GM23248 (cell line): ENCODE measurements at regions not wholly inside any gene's neighbourhood (a gene's known extent, or its start where the extent isn't known, plus 50 kb on each side); places are given as distances from the start of the nearest gene placed in this dataset.

Experiments
- DNase-seq: peaks from one replicate; pipeline ENCODE4 v3.0.0-alpha.2; 2015
- H2AFZ ChIP-seq: fragments of 200-600 bp; sonication (generic); 2 replicates; pipeline ENCODE4 v1.6.1; 2016; ENCODE audit warnings: antibody characterized with exemption
- H3F3A ChIP-seq: fragments of 200-600 bp; sonication (generic); 2 replicates; pipeline ENCODE4 v1.6.1; 2016; ENCODE audit warnings: mild to moderate bottlenecking, antibody characterized with exemption, mixed run types; ENCODE audit not compliant: insufficient read depth
- H3K27ac ChIP-seq: fragments of 200-600 bp; sonication (generic); 2 replicates; pipeline ENCODE4 v1.5.1; 2016; ENCODE audit warnings: mild to moderate bottlenecking
- H3K27me3 ChIP-seq: fragments of 200-600 bp; sonication (generic); replicated peaks from 2 replicates; pipeline ENCODE4 v1.6.1; 2016; ENCODE audit warnings: mild to moderate bottlenecking; ENCODE audit not compliant: insufficient read depth
- H3K36me3 ChIP-seq: fragments of 200-600 bp; sonication (generic); 2 replicates; pipeline ENCODE4 v1.6.1; 2016; ENCODE audit warnings: low read depth, mild to moderate bottlenecking
- H3K4me1 ChIP-seq: fragments of 200-600 bp; sonication (generic); 2 replicates; pipeline ENCODE4 v1.6.1; 2016; ENCODE audit warnings: mild to moderate bottlenecking; ENCODE audit not compliant: insufficient read depth
- H3K4me2 ChIP-seq: fragments of 200-600 bp; sonication (generic); one replicate; pipeline ENCODE4 v1.6.1; 2016; ENCODE audit warnings: mild to moderate bottlenecking; ENCODE audit not compliant: unreplicated experiment
- H3K4me3 ChIP-seq: fragments of 200-600 bp; sonication (generic); 2 replicates; pipeline ENCODE4 v1.5.1; 2016; ENCODE audit warnings: mild to moderate bottlenecking
- H3K79me2 ChIP-seq: fragments of 200-600 bp; sonication (generic); 2 replicates; pipeline ENCODE4 v1.6.1; 2016; ENCODE audit warnings: mild to moderate bottlenecking; ENCODE audit not compliant: insufficient read depth
- H3K9ac ChIP-seq: fragments of 200-600 bp; sonication (generic); 2 replicates; pipeline ENCODE4 v1.6.1; 2016; ENCODE audit warnings: mild to moderate bottlenecking
- H3K9me2 ChIP-seq: fragments of 200-600 bp; sonication (generic); 2 replicates; pipeline ENCODE4 v1.6.1; 2016; ENCODE audit warnings: mixed run types, mild to moderate bottlenecking, moderate library complexity; ENCODE audit not compliant: insufficient read depth
- H3K9me3 ChIP-seq: fragments of 200-600 bp; sonication (generic); one replicate; pipeline ENCODE4 v1.6.1; 2017; ENCODE audit warnings: low read depth
- H4K20me1 ChIP-seq: fragments of 200-600 bp; sonication (generic); 2 replicates; pipeline ENCODE4 v1.6.0; 2016; ENCODE audit not compliant: insufficient read depth
- EZH2 ChIP-seq: fragments of 200-600 bp; sonication (generic); IDR thresholded peaks from 2 replicates; pipeline ENCODE4 v1.6.1; 2018; ENCODE audit warnings: antibody characterized with exemption, mild to moderate bottlenecking; ENCODE audit not compliant: insufficient read depth, poor library complexity, severe bottlenecking
- EZH2phosphoT487 ChIP-seq: fragments of 200-600 bp; sonication (generic); IDR thresholded peaks from 2 replicates; pipeline ENCODE4 v1.6.1; 2018; ENCODE audit warnings: antibody characterized with exemption, moderate library complexity, mild to moderate bottlenecking, low read depth; ENCODE audit not compliant: insufficient read depth
- WGBS, 2 experiments: methylation state at CpG; one replicate each; pipeline ENCODE4 v1.1.6; 2015 to 2017; ENCODE audit warnings: low lambda C conversion rate in 2 of 2, low coverage in 1 of 2; ENCODE audit errors: missing lambda C conversion rate in 2 of 2; 5-methylcytosine and 5-hydroxymethylcytosine counted together
- in situ Hi-C: fragments of 300-500 bp; cut with MboI; formaldehyde crosslinking; loops from 2 replicates; pipeline ENCODE4 v1.15.0; 2020

DNA sequence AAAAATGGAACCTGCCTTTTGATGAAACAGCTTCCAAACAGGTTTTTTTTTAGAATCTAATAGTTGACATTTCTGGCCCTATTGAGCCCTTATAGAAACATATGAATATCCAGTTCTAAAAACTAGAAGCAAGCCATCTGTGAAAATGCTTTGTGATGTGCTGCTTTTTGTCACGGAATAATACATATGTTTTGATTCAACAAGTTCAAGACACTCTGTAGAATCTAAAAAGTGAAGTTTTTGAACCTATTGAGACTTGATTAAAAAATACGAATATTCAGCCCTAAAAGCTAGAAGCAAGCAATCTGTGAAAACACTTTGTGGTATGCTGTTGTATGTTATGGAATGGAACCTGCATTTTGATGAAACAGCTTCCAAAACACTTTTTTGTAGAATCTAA lies 106.7 kb upstream of the VPREB1 start:
- peaks cover 82% of the 10 kb centered on the region for H3K27me3 ChIP-seq
- in situ Hi-C loops: no loop called here
- H3K36me3 ChIP-seq: no peaks in the 10 kb centered on the region
- no peaks in the 10 kb centered on the region for H3F3A ChIP-seq
- 24 to 32% methylated on average over 2 of the region's 2 CpGs for WGBS, 2 experiments
- H3K4me3 ChIP-seq: no peak overlapping the region
- no peak overlapping the region for H3K9ac ChIP-seq
- DNase-seq: no peak
- H3K79me2 ChIP-seq: no peaks in the 10 kb centered on the region
- H4K20me1 ChIP-seq: no peaks in the 10 kb centered on the region
- TF ChIP-seq EZH2 (no peak), EZH2phosphoT487 (no peak)
- no peaks in the 10 kb centered on the region for H3K9me3 ChIP-seq
- H3K9me2 ChIP-seq: no peaks in the 10 kb centered on the region
- no peak overlapping the region for H2AFZ ChIP-seq
- H3K27ac ChIP-seq: no peak overlapping the region
- H3K4me2 ChIP-seq: no peak overlapping the region
- no peaks in the 10 kb centered on the region for H3K4me1 ChIP-seq

DNA sequence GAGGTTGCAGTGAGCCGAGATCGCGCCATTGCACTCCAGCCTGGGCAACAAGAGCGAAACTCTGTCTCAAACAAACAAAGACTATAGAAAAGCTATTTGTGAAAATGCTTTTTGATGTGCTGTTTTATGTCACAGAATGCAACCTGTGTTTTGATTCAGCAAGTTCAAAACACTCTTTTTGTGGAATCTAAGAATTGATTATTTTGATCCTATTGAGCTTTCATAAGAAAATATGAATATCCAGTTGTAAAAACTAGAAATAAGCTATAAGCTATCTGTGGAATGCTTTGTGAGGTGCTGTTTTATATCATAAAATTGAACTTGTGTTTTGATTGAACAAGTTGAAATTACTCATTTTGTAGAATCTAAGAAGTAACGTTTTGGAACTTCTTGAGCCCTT lies 110.7 kb upstream of the VPREB1 start:
- H3K36me3 ChIP-seq: no peaks in the 10 kb centered on the region
- no peaks in the 10 kb centered on the region for H3F3A ChIP-seq
- H3K4me1 ChIP-seq: no peaks in the 10 kb centered on the region
- WGBS, 2 experiments: 63 to 67% methylated on average over 5 of the region's 5 CpGs
- H3K4me2 ChIP-seq: no peak overlapping the region
- no peak overlapping the region for H3K4me3 ChIP-seq
- in situ Hi-C loops: no loop called here
- H2AFZ ChIP-seq: no peak overlapping the region
- no peak for DNase-seq
- H3K9me2 ChIP-seq: no peaks in the 10 kb centered on the region
- TF ChIP-seq EZH2phosphoT487 (no peak), EZH2 (no peak)
- no peak overlapping the region for H3K9ac ChIP-seq
- H3K27me3 ChIP-seq: peaks cover 54% of the 10 kb centered on the region
- H3K79me2 ChIP-seq: no peaks in the 10 kb centered on the region
- H4K20me1 ChIP-seq: no peaks in the 10 kb centered on the region
- H3K27ac ChIP-seq: no peak overlapping the region
- H3K9me3 ChIP-seq: no peaks in the 10 kb centered on the region

GRCh38 chr22:22130953-22131608 lies 113.5 kb upstream of the VPREB1 start:
- Histone ChIP-seq H3K27me3 (peaks cover 45% of the 10 kb centered on the region), H3F3A (no peaks in the 10 kb centered on the region), H3K4me3 (no peak overlapping the region), H3K36me3 (no peaks in the 10 kb centered on the region), H3K9me2 (no peaks in the 10 kb centered on the region), H3K27ac (no peak overlapping the region), H3K4me1 (no peaks in the 10 kb centered on the region), H2AFZ (no peak overlapping the region), H3K79me2 (no peaks in the 10 kb centered on the region), H3K9me3 (no peaks in the 10 kb centered on the region), H4K20me1 (no peaks in the 10 kb centered on the region), H3K4me2 (no peak overlapping the region), H3K9ac (no peak overlapping the region)
- TF ChIP-seq EZH2 (no peak), EZH2phosphoT487 (no peak)
- DNase-seq: no peak
- in situ Hi-C loops: no loop called here
- WGBS, 2 experiments: 33 to 37% methylated on average over 3 of the region's 3 CpGs

DNA sequence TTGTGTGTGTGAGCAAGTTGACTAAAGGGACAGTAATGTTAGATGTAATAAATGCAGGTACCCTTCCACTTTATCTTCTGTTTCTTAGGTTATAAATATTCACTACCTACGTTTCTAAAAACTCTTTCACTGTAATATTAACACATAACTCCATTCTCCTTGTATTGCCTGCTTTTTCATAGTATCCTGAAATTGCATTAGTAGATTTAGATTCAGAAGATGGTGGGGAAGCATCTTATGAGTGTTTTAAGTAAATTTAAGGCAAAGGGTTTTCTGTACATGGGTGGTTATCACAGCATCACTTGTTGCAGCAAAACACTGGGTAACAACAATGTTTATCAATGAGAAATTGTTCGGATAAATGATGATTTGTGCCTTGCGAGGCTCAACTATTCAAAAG lies 115.2 kb upstream of the VPREB1 start:
- H3K9ac ChIP-seq: no peak overlapping the region
- in situ Hi-C loops: no loop called here
- H3F3A ChIP-seq: no peaks in the 10 kb centered on the region
- H3K27me3 ChIP-seq: peaks cover 33% of the 10 kb centered on the region
- DNase-seq: no peak
- H3K9me2 ChIP-seq: no peaks in the 10 kb centered on the region
- no peaks in the 10 kb centered on the region for H3K9me3 ChIP-seq
- WGBS, 2 experiments: 20 to 34% methylated on average over 3 of the region's 3 CpGs
- no peaks in the 10 kb centered on the region for H4K20me1 ChIP-seq
- no peak overlapping the region for H3K27ac ChIP-seq
- no peaks in the 10 kb centered on the region for H3K36me3 ChIP-seq
- no peak for TF ChIP-seq EZH2
- TF ChIP-seq EZH2phosphoT487: no peak
- H3K4me3 ChIP-seq: no peak overlapping the region
- H3K4me2 ChIP-seq: no peak overlapping the region
- no peaks in the 10 kb centered on the region for H3K79me2 ChIP-seq
- no peaks in the 10 kb centered on the region for H3K4me1 ChIP-seq
- H2AFZ ChIP-seq: no peak overlapping the region

- Histone ChIP-seq H3K27me3 (peaks cover 31% of the 10 kb centered on the region), H3K4me3 (no peak overlapping the region), H3K9ac (no peak overlapping the region), H3K4me1 (no peaks in the 10 kb centered on the region), H3K9me2 (no peaks in the 10 kb centered on the region), H3K79me2 (no peaks in the 10 kb centered on the region), H2AFZ (no peak overlapping the region), H3K36me3 (no peaks in the 10 kb centered on the region), H3K4me2 (no peak overlapping the region), H3K9me3 (no peaks in the 10 kb centered on the region), H3F3A (no peaks in the 10 kb centered on the region), H3K27ac (no peak overlapping the region), H4K20me1 (no peaks in the 10 kb centered on the region)
- no peak for DNase-seq
- no peak for TF ChIP-seq EZH2phosphoT487
- TF ChIP-seq EZH2: no peak
- in situ Hi-C loops: no loop called here
- 9 to 12% methylated on average over 2 of the region's 2 CpGs for WGBS, 2 experiments
These were observed 116.1 kb upstream of the VPREB1 start for GRCh38 chr22:22128440-22128839.
